A673 (cell line): ENCODE measurements at regions not wholly inside any gene's neighbourhood (a gene's known extent, or its start where the extent isn't known, plus 50 kb on each side); places are given as distances from the start of the nearest gene placed in this dataset.

ENCODE experiments used
- BruUV-seq: library from RNA; stranded (reverse); fragments of 400-500 nt; replicated peaks from 2 replicates; lab custom pipeline; 2021; lab: Mats Ljungman, UMichigan
- CTCF ChIA-PET: fragments of 300-600 bp; sonication (Branson Sonifier 250); formaldehyde crosslinking; loops from one replicate; lab custom pipeline; 2022; ENCODE audit warnings: antibody characterized with exemption; lab: Charles Lee
- POLR2A ChIA-PET: fragments of 300-600 bp; sonication (Branson Sonifier 250); formaldehyde crosslinking; loops from one replicate; lab custom pipeline; 2022; ENCODE audit warnings: antibody characterized with exemption; ENCODE audit not compliant: low non-redundant PET; lab: Charles Lee
- DNase-seq: peaks from one replicate; pipeline ENCODE4 v3.0.0-alpha.2; 2015; ENCODE audit warnings: low spot score
- H3K27ac ChIP-seq: fragments of 200-600 bp; sonication (generic); 2 replicates; pipeline ENCODE4 v1.5.1; 2016; ENCODE audit warnings: mixed run types, low read depth, mild to moderate bottlenecking, mixed read lengths, antibody characterized with exemption, low read length; ENCODE audit not compliant: poor library complexity, severe bottlenecking
- H3K27me3 ChIP-seq: fragments of 200-600 bp; sonication (generic); replicated peaks from 2 replicates; pipeline ENCODE4 v1.6.1; 2017; ENCODE audit warnings: mixed run types, low read depth, mild to moderate bottlenecking, mixed read lengths, antibody characterized with exemption, low read length; ENCODE audit not compliant: insufficient read depth, poor library complexity
- H3K36me3 ChIP-seq: fragments of 200-600 bp; sonication (generic); 2 replicates; pipeline ENCODE4 v1.6.1; 2016; ENCODE audit warnings: mixed run types, mild to moderate bottlenecking, mixed read lengths, antibody characterized with exemption, low read length; ENCODE audit not compliant: insufficient read depth, poor library complexity, severe bottlenecking
- H3K4me1 ChIP-seq: fragments of 200-600 bp; sonication (generic); 2 replicates; pipeline ENCODE4 v1.6.1; 2017; ENCODE audit warnings: mixed run types, mild to moderate bottlenecking, mixed read lengths, antibody characterized with exemption, low read length; ENCODE audit not compliant: insufficient read depth, poor library complexity, severe bottlenecking
- H3K4me3 ChIP-seq: fragments of 200-600 bp; sonication (generic); 2 replicates; pipeline ENCODE4 v1.5.1; 2016; ENCODE audit warnings: low read depth, mixed run types, mild to moderate bottlenecking, mixed read lengths, low read length; ENCODE audit not compliant: poor library complexity, severe bottlenecking
- H3K9me3 ChIP-seq: fragments of 200-600 bp; sonication (generic); 2 replicates; pipeline ENCODE4 v1.6.1; 2016; ENCODE audit warnings: mixed run types, low read depth, mild to moderate bottlenecking, mixed read lengths, antibody characterized with exemption, low read length; ENCODE audit not compliant: poor library complexity, severe bottlenecking
- EZH2 ChIP-seq: fragments of 200-600 bp; sonication (generic); IDR thresholded peaks from 2 replicates; pipeline ENCODE4 v1.6.1; 2017; ENCODE audit warnings: borderline replicate concordance, low read depth, mild to moderate bottlenecking, mixed read lengths, antibody characterized with exemption, low read length; ENCODE audit not compliant: poor library complexity, severe bottlenecking
- intact Hi-C: fragments of 100-400 bp; cut with micrococcal nuclease; formaldehyde crosslinking; loops from one replicate; pipeline ENCODE4 v1.10.0; 2022; ENCODE audit not compliant: unreplicated experiment
- TF ChIP-seq, protein P1 (sequence below): fragments of 300-800, 200-600 bp; sonication (generic); conservative IDR thresholded peaks from 2 replicates; pipeline ENCODE4 v1.5.1; 2017; ENCODE audit warnings: low read depth, mild to moderate bottlenecking, antibody characterized with exemption, low read length, moderate library complexity, mixed read lengths

DNA sequence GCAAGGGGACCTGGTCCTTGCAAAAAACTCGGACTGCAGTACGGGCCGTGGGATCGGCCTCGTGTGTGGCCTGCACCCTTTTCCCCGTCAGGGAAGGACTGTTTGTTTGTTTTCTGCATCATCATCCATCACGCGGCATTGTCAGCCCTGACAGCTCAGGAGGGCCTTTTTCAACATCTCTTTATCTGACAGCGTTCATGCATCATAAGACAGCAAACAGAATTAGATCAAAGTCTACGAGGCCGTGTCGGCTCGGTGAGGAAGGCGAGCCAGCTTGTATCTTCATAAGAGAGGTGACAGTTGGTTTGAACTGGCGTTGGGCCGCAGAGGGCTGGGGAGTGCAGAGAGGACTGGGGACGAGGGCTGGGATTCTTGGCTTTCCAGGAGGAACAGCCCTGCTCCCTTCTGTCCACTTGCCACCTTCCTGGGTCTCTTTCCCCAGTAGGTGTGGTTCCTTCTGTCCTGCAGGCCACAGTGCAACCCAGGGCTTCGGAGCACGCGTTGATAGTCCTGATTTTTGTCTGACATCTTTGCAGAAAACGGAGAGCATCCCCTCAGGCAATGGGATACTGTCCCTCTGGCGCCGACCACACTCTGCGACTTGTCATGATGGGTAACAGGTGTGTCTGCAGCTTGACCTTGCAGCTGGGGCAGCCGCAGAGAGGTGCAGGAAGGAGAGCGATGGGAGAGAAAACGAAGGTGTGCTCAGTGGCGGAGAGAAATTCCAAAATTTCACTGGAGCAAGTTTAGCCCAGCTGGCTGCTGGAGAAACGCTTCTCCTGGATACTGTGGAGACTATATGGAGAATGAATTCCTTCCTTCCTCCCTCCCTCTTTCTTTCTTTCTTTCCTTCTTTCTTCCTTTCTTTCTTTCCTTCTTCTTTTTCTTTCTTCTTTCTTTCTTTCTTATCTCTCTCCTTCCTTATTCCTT is 104.0 kb upstream of the SHOX start:
- no peak for DNase-seq
- Histone ChIP-seq H3K9me3 (peaks cover 25% of the 10 kb centered on the region), H3K4me1 (no peaks in the 10 kb centered on the region), H3K27me3 (no peaks in the 10 kb centered on the region), H3K36me3 (no peaks in the 10 kb centered on the region), H3K4me3 (no peak overlapping the region), H3K27ac (no peak overlapping the region)
- POLR2A ChIA-PET, result no interaction called here
- CTCF ChIA-PET, result no interaction called here
- no TSS peak for BruUV-seq
- intact Hi-C loops, result no loop called here
- no peak for TF ChIP-seq EZH2
- TF ChIP-seq, protein P1, sequence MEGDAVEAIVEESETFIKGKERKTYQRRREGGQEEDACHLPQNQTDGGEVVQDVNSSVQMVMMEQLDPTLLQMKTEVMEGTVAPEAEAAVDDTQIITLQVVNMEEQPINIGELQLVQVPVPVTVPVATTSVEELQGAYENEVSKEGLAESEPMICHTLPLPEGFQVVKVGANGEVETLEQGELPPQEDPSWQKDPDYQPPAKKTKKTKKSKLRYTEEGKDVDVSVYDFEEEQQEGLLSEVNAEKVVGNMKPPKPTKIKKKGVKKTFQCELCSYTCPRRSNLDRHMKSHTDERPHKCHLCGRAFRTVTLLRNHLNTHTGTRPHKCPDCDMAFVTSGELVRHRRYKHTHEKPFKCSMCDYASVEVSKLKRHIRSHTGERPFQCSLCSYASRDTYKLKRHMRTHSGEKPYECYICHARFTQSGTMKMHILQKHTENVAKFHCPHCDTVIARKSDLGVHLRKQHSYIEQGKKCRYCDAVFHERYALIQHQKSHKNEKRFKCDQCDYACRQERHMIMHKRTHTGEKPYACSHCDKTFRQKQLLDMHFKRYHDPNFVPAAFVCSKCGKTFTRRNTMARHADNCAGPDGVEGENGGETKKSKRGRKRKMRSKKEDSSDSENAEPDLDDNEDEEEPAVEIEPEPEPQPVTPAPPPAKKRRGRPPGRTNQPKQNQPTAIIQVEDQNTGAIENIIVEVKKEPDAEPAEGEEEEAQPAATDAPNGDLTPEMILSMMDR, result no peak

DNA sequence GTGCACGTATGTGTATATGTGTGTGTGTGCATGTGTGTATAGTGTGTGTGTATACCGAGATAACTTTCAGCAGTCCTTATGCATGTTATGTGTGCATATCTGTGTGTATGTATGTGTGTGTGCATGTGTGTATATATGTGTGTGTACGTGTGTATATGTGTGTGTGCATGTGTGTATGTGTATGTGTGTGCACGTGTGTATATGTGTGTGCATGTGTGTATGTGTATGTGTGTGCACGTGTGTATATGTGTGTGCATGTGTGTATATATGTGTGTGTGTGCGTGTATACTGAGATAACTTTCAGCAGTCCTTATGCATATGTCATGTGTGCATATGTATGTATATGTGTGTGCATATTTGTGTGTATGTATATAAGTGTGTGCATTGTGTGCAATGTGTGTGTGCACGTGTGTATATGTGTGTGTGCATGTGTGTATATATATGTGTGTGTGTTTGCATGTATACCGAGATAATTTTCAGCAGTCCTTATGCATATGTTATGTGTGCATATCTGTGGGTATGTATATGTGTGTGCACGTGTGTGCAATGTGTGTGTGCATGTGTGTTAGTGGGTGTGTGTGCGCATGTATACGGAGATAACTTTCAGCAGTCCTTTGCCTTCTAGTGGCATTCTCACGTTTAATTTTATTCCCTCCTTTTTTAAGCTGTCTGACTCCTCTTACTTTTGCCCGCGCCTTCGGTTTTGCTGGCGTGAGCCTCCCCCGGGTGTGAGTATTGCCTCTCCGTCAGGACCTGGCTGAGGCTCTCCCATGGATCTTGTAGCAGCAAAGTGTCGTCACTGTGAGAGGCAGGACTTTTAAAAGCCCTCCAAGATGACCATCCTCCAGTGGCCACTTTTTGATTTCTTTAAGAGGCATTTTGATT is 99.6 kb upstream of the SHOX start:
- CTCF ChIA-PET, result no interaction called here
- H3K4me3 ChIP-seq, result no peak overlapping the region
- TF ChIP-seq, protein P1, result no peak
- TF ChIP-seq EZH2, result no peak
- no peaks in the 10 kb centered on the region for H3K27me3 ChIP-seq
- no peak overlapping the region for H3K27ac ChIP-seq
- DNase-seq, result no peak
- no peaks in the 10 kb centered on the region for H3K36me3 ChIP-seq
- peaks cover 14% of the 10 kb centered on the region for H3K9me3 ChIP-seq
- intact Hi-C loops, result no loop called here
- no TSS peak for BruUV-seq
- POLR2A ChIA-PET, result no interaction called here
- H3K4me1 ChIP-seq, result no peaks in the 10 kb centered on the region

DNA sequence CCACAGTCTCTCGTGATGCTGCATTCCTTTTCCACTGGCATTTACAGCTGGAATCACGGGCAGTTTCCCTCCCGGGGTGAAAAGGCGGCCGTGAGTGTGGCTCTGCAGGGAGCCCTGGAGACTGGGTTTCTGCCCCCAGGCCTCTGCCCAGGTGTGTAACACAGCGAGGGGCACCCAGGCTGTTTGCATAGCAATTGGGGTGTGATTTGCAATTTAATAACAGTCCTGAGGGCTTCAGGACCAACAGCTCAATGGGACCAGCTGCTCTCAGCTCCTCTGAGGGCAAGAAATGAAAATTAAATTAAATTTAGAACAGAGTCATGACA is 99.0 kb upstream of the SHOX start:
- H3K36me3 ChIP-seq, result no peaks in the 10 kb centered on the region
- no peak for DNase-seq
- peaks cover 14% of the 10 kb centered on the region for H3K9me3 ChIP-seq
- no peak overlapping the region for H3K4me3 ChIP-seq
- intact Hi-C loops, result no loop called here
- CTCF ChIA-PET, result no interaction called here
- BruUV-seq, result no TSS peak
- no peak overlapping the region for H3K27ac ChIP-seq
- no peak for TF ChIP-seq EZH2
- TF ChIP-seq, protein P1, result no peak
- H3K27me3 ChIP-seq, result no peaks in the 10 kb centered on the region
- POLR2A ChIA-PET, result no interaction called here
- no peaks in the 10 kb centered on the region for H3K4me1 ChIP-seq
